Fibroblast of skin of left quadriceps (primary cell): ENCODE measurements at regions not wholly inside any gene's neighbourhood (a gene's known extent, or its start where the extent isn't known, plus 50 kb on each side); places are given as distances from the start of the nearest gene placed in this dataset.
"Not testable (repeated sequence)": the region's sequence is repeated elsewhere in the genome, so short reads cannot be mapped to it uniquely, and the experiment has no call there.

Experiments
- DNase-seq, 2 experiments: peaks; one replicate each; pipeline ENCODE4 v3.0.0-alpha.2; 2013; ENCODE audit warnings: low read depth in 2 of 2

DNA sequence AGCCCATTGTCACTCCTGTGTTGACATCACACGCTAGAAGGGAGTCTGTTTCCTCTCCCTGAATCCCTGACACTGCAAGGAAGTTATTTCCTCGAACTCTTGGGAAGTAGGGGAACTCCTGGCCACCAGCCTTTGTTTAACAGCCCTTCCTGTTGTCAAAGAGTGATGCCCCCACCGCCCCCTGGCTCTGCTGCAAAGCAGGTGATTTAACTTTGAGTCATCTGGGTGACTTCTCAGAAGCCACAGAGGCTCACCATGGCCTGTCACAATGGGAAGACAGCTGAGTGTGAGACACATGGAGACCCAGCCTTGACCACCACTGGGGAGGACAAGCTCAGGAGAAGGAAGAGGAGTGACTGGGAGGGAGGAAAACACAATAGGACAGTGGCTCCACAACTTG lies 182.8 kb downstream of the PSMG1 start:
- no peak for DNase-seq

DNA sequence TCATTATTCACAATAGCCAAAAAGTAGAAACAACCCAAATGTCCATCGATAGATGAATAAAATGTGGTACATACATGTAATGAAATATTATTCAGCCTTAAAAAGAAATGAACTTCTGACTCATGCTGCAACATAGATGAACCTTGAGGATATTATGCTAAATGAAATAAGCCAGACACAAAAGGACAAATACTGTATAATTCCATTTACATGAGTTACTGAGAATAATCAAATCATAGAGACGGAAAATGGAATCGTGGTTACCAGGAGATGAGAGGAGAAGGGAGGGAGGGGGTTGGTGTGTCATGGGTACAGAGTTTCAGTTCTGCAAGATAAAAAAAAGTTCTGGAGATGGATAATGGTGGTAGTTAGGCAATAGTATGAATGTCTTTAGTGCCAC lies 184.1 kb downstream of the PSMG1 start:
- no peak for DNase-seq

DNA sequence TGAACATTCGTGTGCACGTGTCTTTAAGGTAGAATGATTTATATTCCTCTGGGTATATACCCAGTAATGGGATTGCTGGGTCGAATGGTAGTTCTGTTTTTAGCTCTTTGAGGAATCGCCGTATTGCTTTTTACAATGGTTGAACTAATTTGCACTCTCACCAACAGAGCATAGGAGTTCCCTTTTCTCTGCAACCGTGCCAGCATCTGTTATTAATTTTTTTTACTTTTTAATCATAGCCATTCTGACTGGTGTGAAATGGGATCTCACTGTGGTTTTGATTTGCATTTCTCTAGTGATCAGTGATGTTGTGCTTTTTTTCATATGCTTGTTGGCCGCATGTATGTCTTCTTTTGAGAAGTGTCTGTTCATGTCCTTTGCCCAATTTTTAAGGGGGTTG lies 185.0 kb downstream of the PSMG1 start:
- not testable (repeated sequence) for DNase-seq

DNA sequence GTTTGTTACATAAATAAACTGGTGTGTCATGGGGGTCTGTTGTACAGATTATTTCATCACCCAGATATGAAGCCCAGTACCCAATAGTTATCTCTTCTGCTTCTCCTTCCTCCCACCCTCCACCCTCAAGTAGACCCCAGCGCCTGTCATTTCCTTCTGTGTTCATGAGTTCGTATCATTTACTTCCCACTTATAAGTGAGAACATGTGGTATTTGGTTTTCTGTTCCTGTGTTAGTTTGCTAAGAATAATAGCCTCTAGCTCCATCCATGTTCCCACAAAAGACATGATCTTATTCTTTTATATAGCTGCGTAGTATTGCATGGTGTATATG lies 185.4 kb downstream of the PSMG1 start:
- not testable (repeated sequence) for DNase-seq

DNA sequence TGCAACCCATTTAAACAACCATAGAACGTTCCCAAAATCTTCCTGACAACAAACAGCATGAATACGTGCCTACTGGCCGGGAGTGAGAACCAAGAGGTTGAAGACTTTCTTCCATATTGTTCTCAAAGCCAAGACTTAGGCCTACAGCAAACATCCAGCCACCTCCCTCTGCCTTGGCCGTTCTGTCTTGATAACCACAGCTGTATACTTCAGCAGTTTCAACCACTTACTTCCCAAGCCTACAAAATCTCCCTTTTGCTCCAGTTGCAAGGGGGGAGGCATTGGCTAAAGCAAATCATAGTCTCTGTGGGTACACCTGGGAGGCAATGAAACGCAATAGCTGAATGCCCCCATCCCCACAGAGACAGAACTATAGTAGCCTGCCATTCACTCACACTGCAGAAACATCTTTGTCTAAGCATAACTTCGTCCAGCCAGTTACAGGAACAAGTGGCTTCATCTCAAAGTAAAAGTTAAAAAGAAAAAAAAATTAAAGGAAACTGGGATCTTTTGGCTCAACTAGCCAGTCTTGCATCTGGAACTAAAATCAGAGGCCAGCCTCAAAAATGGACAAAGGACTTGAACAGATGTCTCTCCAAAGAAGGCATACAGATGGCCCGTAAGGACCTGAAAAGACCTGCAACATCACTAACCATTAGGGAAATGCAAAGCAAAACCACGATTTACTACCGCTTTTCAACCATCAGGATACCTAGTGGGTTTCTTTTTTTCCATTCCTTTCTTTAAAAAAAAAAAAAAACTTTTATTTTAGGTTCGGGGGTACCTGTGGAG lies 186.0 kb downstream of the PSMG1 start:
- DNase-seq: no peak

DNA sequence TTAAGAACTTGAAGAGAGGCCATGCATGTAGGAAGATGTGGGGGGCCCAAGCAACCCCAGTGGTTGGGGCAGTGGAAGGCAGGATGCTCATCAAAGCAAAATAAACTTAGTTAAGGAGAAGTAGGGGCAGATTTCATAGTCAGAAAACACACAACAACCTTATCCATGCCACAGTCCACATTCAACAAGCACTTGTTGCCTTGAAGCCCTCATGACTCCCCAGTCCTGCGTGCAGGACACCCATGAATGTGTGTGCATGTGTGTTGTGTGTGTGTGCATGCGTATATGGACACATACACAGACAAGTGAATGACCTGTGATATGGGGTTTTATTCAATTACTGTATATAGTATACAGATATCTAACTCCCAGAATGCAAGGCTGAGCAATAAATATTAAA lies 186.9 kb downstream of the PSMG1 start:
- no peak for DNase-seq

DNA sequence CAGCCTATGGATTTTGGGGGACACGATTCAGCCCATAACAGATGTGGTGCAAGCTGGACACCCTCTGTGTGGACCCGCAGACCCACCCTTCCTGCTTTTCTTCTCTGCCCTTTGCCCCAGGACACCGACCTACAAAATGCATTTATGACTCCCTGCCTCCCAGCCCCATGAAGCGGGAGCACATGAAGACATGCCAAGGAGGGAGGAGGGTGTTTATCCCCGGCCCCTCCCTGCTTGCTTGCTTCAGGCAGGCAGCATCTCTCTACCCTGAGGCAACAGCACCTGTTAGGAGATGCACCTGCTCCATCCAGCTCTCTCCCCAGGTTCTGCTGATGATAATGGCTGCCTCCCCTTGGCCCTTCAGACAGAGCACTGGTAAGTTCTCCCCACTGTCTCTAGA lies 187.5 kb downstream of the PSMG1 start:
- DNase-seq: no peak

DNA sequence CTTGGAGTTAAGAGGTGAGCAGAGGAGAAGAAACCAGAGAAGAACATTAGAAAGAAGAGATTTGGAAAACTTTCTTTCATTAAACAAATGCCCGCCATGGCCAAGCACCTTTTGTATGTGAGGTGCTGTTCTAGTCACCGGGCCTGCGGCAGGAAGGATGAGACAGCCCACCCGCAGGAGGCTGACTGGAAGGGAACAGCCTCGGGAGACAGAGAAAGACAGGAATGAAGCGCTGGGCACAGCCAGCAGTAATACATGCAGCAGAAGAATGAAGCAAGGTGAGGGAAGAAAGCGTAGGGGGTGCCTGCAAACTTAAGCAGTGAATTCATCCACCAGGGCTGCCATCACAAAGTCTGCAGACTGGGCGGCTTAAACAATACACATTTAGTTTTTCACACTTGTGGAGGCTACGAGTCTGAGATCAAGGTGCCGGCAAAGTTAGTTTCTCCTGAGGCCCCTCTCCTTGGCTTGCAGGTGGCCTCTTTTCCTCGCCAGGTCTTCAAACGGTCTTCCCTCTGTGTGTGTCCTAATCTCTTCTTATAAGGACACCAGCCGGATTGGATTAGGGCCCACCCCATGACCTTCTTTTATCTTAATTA lies 188.1 kb downstream of the PSMG1 start:
- DNase-seq: no peak

DNA sequence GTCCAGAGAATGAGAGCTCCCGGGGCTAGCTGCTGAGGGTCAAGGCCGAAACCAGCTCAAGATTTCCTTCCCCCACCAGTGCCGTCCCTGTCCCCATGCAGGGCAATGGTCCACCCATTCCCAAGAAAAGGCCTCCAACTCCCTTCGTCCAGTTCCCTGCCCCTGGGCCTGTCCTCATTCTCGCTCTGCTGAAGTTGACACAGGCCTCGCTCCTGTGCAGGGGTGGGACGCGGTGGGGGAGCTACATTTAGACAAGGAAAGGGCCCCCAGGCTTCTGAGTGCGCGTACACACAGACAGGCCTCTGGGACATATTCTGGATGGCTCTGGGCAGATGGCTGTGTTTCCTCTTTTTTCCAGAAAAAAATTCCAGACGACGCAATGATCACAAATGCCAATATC lies 188.3 kb downstream of the ETS2 start:
- DNase-seq: no peak

DNA sequence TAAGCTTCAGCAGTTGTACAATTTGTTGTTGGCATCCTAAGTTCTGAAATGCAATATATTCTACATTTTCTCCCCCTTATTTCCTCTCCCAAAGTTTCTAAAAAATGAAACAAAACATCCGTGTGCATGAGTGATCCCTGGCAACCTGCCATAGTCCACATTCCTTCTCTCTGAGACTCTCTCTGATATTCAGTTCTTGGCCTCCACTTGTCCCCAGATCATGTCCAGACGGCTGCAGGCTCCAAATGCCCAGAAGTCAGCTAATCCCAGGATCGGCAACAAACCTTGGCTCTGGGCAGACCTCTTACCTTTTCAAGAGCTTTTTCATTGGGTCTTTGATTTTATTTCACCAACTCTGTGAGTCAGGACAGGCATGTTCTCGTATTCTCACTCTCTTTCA lies 187.8 kb downstream of the ETS2 start:
- DNase-seq: peak; percentile 87 to 88

DNA sequence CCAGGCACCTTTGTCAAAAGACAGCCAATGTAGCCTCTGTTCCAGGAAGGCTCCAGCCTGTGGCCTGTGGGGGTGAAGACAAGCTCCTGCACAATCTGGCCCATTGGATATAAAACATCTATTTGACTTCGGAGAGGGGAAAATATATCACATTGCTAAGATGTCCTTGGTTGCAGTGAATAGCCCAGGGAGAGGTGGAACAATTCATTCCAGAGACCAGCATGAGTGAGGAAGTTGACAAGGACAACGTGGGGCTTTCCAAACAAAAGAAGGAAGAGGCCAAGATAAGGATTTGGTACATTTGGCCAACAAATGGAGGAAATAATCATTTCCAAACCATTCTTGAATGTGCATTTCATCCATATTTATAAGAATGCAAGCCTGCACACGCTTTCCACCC lies 187.0 kb downstream of the ETS2 start:
- no peak for DNase-seq

DNA sequence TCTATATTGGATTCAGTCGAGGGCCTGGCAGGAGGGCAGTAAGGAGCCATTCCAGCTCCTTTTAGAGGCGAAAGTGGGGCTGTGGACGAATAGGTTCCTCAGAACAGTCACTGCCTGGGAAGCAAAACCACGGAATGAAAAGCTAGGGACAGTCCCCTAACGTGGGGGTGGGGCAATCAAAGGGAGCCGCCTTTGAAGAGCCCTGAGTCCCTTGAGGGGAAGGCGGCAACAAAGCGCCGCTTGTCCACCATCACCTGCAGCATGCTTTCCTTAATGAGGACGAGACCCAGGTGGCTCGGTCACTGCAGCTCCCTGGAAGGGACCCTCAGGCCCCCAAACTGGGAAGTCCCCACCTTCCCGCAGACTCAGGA lies 184.7 kb downstream of the ETS2 start:
- DNase-seq: no peak

DNA sequence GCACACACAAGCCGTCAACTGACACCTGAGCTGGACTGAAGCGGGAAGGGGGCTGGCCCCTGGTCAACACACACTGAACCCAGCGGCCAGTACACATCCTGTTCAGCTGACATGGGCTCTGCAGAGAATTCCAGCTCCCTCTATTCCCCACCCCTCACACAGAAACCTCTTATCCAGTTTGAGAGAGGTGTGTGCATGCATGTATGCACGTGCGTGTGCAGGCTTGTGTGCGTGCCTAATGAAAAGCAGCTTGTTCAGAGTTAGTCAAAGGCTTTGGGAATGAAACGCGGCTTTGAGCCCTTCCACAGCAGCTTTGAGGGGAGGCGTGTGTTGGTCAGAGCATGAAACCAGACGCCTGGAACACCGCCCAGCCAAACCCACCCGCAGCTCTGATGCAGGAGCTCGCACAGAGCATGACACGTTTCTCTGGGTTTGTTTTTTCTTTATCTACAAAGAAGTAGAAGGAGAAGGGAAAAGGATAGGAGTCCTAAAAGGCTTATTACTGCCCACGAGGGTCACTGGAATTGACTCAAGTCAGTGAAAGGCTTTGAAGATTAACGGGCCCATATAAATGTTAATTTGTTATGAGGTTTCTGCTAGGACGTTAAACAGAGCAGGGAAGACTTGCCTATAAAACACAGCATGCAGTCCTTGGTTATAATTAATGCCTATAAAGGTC lies 184.2 kb downstream of the ETS2 start:
- DNase-seq: peak; percentile 95

DNA sequence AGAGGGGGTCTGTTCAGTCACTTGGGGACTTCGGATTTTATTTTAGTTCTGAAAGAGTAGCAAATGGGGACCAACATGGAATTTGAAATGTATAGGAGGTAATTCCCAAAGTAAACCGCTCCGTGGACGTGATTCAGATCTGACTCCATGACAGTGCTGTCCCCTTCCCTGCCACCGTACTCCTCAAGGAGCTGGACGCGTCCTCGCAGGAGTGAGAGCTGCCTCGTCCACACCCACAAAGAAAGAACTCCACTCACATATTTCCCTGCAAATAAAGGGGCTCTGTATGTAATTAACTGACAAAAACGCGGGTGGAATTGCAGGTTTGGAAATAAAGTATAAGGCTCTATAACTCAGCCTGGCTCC lies 183.6 kb downstream of the ETS2 start:
- no peak for DNase-seq

DNA sequence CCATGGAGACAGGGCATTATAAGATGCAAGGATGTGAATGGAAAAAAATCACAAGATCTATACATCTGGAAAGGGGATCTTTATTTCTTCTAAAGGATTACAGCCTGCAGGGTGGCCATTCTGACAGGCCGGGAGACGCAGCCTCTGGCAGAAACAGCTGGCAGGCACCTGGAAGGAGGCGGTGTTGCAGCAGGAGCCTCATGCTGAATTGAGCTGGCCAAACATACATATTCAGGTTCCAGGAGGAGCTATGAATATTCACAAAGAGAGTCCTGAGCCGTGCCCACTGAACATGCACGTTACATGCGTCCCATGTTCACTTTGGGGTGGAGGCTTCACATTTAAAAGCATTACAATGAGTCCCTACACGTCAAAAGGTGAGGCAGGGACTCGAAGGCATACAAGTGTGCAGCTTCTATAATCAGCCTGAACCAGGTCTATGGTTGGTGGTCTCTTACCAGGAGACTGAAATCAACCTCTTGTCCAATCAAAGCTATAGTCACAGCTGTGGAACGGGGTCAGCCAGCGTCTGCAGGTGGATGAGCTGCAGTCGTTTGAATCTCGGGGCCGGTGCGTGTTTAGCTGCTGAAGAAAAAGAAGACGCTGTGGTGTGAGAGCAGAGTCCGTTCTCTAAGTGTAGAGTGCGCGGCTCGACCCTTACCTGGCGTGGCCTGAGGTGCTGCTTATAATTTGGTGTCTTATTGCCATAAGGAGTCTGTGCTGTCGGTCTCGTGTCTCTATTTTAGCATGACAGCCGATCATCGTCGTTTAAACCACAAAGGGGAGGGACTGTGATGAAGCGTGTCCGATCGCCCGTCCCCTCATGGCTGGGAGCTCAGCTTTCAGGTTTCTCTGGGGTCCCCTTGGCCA lies 183.0 kb downstream of the ETS2 start:
- no peak for DNase-seq

DNA sequence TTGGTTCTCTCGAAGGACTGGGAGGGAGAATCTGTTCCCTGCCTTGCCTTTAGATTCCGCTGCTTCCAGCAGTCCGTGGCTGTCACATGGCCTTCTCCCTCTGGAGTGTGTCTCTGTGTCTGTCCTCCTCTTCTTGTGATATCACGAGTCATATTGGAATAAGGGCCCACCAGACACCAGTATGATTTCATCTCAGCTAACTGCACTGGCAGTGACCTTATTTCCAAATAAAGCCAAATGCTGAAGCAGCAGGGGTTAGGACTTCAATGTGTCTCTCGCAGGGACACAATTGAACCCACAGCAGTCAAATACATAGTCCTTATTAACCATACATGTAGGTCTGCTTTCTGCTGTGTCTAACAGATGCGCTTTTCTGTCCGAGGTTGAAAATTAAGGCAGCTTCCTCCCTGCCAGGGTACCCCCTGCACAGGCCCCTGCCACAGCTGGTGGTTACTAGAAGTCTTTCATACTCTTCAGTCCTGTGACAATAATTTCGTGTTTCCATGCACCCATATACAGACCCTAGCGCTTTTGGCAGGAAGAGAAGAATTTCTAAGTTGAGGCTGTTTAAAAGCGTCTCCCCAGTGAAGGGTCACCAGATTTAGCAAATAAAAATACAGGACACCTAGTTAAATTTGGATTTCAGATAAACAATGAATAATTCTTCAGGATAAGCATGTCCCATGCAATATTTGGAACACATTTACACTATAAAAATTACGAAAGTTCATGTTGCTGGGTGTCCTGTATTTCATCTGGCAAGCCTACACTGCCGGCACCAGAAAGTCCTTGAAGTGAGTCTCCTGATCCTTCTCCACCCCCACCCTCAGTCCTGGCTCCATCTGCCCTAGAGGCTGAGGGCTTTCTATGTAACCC lies 182.1 kb downstream of the ETS2 start:
- no peak for DNase-seq

DNA sequence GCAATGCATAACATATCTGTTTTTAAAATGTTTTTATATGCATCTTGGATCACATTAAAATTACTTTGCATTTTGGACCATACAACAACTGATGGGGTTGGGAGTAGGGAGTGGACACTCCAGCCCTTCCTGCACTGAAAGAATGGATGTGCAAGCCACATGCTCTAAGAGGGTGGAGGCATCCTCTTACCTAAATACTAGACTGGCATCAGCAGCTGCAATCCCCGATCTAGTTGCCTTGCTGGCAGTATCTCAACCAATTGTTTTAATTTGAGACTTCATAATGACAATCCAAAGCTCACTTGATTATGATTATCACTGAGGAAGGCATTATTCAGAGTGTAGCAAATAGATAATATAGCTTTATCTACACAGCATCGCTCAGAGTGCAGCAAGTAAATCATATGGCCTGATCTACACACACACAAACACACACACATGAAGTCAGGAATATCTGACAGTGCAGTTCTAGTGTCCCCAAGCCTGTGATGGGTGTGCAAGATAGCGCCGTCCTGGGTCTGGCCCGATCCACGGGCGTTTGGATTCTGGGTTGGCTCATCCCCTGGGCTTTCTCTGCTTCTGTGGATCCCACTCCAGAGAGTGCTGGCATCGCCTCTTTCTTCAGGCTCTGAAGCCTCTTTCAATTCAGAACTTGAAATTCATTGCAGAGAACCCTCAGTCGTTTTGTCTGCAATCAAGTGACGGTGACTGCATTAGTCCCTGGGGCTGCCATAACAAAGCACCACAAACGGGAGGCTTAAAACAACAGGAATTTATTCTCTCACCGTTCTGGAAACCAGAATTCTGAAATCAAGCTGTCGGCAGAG lies 181.3 kb downstream of the ETS2 start:
- no peak for DNase-seq

DNA sequence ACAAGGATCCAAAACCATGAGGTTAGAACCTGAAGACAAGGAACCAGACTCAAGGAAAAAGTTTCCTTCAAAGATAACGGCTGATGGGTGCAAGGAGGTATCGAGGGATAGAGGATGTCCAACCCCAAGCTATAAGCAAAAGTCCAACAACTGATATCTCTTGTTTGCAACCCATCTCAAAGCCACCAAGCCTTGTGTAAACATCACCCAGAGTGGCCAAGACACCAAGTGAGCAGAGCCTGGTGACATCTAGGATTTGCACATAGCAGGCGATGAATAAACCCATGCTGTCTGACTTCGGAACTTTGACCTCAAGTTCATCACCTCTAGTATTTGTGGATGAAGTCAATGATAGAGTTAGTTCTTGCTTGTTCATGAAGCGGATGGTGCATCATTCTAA lies 180.7 kb downstream of the ETS2 start:
- DNase-seq: no peak

DNA sequence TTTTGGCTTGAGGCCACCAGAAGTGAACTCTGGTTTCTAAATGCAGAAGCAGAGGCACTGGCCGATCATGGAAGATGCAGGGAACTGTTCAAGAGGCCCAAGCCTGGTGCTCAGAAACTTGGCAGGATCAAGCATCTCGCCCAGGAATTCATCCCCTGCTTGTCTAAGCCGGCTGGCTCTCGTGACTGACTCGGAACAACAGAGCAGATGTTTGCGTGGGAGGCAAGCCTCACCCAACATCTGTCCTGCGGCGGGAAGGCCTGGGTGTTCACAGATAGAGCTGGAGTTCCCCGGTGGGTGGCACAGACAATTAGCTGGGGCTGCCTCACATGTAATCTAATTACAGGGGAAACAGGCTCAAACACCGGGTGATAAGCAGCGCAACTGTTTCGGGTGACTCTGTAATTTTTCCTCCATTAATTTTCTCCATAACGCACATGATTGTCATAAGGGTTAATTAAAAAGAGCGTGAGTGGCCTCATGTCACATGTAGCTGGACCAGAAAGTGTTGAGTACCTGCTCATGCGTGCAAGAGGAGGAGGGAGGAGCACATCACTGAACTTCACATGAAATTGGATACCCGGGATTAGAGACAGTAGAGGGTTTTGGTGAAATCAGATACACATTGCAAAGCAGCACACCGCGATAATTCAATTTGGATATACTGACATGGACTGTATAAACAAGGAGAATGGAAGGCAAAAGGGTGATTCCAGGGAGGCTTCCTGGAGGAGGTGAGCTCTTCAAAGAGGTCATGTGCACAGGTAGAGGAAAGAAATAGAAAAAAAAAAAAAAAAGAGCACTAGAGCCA lies 180.0 kb downstream of the ETS2 start:
- peak; percentile 93 for DNase-seq
